NCI-H748 (cell line): ENCODE measurements at regions not wholly inside any gene's neighbourhood (a gene's known extent, or its start where the extent isn't known, plus 50 kb on each side); places are given as distances from the start of the nearest gene placed in this dataset.
A peak's percentile ranks its signal among the peaks of the same experiment; 100 is the strongest.

Experiments used
- DNase-seq: peaks from one replicate; lab custom pipeline; 2025; ENCODE audit not compliant: unreplicated experiment; lab: John Stamatoyannopoulos, UW

DNA sequence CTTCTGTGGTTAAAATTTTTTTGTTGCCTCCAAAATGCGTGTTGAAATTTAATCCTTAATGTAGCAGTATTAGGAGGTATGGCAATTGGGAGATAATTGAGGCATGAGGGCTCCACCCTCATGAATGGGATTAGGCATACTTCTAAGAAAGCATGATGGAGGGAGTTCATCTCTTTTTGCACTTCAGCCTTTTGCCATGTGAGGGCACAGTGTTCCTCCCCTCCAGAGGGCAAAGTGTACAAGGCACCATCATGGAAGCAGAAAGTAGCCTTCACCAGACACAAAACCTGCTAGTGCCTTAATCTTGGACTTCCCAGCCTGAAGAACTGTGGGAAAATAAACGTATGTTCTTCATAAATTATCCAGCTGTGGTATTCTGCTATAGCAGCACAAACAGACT is 429.5 kb downstream of the ZIC1 start:
- peak; percentile 2 for DNase-seq

DNA sequence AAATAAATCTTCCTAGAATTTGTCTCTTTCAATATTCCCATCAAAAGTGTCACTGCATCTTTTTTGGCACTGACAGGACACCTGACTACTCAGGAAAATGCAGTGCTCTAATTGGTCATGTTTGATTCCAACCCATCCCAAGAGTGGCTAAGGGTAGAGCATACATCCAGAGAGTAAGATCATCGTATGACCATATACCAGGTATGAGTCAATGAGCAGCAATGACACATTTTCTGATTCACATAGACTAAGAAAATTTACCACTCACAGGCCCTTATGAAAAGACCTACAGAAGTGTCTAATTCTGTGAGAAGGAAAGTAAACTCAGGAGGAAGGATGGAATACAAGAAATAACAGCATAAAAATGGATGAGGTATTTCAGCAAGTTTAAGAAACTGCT is 434.2 kb downstream of the ZIC1 start:
- no peak for DNase-seq

DNA sequence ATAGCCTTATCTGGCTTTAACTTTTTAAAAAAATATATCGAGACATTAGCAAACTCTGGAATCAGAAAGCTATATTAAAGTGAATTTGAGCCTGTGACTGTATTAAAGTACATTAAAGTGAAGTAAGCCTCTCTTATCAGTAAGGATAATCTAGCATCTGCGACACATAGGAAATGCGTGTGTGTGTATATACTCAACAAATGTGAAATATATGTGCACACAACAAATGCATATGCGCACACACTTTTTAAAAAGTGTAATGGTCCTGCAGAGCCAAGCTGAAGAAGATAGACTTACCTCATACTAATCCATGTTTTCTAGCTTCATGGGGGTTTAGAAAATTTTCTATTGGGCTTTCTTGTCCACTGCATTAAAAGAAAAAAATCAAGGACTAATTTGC is 437.1 kb downstream of the ZIC1 start:
- DNase-seq = no peak

DNA sequence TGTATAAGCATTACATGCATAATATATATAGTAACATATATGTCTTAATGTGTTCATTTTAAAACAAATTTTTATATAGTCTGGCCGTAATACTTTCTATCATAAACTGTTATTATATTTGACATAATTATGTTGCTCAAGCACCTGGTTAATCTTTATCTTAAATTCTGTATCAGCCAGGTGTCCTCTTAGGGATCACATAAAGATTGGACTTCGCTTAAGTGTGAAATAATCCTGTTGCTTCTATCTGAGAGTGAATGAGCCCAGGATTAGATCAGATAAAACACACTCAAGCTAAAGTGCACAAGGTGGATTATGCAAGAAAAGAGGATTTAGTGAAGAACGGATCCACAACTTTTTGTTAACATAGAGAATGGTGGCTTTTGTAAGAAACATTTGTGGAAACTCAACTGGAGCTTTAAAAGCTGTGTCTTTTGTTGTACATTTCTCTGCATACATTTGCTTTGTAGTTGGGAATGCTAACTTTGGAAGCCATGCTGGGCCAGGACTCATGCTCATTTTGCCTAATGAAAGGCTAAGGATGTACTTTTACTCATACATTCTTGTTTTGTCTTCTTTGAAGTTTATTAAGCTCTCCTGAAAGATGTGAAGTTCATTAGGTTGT is 437.8 kb downstream of the ZIC1 start:
- no peak for DNase-seq

DNA sequence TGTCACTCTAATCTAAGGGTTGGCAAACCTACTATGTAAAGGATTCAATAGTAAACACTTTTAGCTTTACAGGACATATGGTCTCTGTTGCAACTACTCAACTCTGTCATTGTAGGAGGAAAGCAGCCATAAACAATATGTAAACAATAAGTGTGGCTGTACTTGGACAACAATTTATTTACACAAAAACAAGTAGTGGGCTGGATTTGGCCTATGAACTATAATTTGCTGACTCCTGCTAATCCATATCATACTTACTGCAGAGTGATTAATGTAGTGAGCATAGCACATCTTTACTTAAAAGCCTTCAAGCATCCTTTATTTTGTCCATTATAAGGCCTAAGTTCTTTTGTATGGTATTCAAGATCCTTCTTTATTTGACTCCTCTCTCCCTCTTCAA is 441.9 kb downstream of the ZIC1 start:
- no peak for DNase-seq

DNA sequence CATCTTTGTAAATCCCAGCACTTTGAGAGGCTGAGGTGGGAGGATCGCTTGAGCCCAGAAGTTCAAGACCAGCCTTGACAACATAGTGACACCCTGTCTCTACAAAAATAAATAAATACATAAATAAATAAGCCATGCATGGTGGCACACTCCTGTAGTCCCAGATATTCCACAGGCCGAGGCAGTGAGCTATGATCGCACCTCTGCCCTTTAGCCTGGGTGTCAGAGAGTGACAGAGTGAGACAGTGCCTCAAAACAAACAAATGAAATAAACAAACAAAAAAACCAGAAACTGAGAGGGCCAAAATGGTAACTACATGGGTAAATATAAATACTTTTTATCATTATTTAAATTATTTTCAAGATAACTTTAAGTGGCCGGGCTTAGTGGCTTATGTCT is 445.4 kb downstream of the ZIC1 start:
- DNase-seq = no peak

DNA sequence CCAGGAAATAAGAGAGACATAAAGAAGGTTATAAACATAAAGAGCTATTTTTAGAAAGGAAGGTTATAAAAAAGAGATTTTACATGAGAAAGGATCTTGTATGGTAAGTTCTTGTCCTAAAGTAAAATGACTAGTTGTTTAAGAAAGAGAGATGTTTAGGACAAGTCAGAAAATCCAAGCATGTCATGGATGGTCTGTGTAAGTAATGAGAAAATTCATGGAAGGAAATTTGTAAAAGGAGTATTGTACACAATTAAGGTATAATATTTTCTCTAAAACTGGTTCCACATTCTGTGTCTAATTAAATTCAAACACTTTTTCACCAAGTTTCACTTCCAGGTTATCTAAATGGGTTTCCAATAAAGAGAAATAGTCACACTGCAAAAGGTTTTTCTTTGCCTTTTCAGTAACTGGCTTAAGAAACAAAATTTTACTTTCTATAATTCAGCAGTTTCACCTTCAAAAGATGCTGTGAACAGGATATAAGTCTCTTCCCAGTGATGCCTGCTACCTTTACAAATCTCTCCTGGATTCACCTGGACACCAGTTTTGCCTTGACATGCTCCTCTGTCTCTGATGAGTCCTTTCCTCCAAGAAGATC is 455.7 kb downstream of the ZIC1 start:
- no peak for DNase-seq

DNA sequence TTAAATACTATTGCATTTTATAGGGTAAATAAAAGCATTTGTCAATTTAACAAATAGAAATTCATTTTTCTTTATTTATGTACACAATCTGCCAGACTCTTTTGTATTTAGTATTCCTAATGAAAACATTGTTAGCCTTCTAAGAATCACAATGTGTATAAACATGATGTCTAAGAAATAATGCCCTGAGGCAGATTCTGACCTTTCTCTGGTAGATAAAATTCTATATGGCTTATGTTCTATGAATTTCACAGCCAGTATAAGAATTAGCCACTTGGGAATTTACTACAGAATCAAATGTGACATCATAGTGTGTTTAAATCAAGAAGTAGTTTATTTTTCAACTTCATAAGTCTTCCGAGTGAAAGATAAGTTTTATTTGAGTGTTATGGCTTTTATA is 457.4 kb downstream of the ZIC1 start:
- no peak for DNase-seq

DNA sequence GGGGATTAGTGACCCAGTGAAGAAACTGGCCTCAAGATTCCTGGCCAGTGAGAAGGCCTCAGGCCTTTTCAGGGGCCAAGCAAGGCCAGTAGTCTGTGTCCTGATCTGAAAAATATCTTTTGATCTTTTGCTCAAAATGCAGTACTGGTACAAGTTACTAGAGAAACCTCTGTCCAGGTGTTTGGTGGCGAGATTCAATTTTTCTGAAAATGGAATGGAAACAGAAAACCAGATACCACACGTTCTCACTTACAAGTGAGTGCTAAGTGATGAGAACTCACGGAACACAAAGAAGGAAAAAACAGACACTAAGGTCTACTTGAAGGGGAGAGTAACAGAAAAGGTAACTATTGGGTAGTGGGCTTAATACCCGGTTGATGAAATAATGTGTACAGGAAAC is 463.4 kb downstream of the ZIC1 start:
- DNase-seq = no peak

DNA sequence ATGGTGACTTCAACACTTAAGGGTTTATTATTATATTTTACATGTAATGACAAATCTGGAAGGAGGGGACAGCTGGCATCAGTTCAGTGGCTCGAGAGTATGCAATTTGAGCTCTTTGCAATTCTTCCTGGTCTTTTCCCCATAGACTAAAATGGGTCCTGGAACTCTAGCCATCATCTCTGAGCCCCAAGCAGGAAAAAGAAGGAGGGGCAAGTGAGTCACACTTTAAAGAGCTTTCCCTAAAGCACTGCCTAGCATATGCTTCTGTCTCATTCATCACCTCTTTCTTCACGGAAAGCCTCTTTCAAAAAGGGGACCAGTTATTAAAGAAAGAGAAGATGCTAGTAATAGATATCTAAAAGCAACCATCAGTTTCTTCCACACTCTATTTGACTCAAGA is 466.3 kb downstream of the ZIC1 start:
- no peak for DNase-seq

DNA sequence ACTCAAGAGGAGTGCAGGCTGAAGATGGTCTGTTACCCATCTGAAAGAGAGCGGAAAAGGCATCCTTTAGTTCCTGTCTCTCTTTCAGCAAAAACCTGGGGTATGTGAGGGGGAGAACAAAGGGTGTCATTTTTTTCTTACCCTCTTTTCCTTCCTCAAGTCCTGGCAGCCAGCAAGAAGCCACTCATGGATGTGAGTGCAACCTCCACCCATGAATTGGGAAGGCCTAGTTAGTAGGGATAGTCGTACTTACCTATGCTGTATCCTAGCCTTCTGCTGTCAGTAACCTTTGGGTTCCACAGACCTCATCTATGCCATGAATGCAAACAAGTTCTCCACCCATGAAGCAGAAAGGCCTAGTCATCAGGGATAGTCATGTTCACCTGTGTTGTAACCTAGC is 472.8 kb downstream of the ZIC1 start:
- DNase-seq = no peak

DNA sequence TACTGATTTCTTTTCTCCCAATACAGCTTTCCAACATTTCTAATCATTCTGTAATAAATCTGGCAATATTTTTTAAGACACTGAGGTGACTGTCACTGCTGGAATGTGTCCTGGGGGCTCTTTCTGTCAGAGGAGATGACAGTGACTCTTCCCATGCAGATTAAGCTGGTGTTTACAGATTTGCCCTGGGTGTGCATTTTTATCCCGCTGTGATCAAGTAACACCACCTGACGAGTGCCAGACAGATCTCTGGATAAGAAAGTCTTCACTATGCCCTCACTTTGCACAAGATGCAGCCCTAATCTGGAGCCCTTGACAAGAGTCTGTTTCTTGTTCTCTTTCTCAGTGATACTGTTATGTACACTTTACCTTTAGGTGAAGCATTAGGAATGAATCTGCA is 477.7 kb downstream of the ZIC1 start:
- DNase-seq = no peak

DNA sequence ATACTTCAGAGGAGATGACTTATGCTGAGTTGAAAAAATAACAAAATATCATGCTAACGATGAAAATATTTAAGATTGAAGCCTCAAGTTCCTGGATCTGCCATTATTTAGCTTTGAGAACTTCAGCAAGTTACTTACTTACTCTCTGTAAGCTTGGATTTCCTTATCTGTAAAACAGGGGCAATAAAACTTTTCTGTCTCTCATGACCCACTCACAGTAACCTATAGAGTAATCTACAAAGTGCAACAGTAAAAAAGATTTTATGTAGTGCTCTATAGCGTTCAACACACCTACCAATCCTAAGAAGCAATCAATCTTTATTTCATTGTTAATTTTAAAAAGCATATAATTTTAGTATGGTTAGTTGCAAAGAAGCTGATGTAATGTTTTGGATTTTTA is 478.6 kb downstream of the ZIC1 start:
- no peak for DNase-seq

DNA sequence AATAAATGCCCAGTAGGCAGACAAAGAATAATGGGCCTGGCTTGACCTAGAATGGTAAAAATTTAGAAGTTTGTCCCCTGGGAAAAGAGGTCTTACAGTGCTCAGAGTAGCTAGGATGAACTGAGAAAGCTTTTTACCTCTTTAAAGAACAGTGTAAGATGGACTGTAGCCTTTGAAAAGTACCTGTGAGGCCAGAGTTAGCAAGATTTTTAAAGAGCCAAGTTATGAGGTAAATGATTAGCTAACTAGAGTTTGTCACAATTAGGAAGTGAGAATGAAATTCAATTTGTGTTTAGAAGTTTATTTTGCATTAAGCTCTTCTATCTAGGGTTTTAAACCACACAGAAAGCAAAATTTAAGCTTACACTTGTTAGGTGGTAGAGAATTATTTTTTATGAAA is 480.9 kb downstream of the ZIC1 start:
- no peak for DNase-seq

DNA sequence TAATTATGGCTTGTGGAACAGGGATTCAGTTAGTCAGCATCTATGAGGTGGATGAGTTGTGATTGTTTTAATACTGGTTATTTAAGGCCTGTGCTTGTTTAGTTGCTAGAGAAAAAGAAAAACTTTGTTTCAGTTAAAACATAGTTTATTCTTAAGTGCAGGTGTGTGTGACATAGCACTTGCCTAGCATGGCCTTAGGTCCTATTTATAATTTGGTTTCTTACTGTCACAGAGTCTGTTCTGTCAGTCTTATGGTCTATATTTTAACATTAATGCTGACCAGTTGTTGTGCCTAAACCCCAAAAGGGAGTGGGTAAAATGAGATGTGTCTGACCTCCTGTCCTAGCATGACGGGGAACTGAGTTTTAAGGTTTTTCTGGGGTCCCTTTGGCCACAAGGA is 486.3 kb downstream of the ZIC1 start:
- DNase-seq = no peak

DNA sequence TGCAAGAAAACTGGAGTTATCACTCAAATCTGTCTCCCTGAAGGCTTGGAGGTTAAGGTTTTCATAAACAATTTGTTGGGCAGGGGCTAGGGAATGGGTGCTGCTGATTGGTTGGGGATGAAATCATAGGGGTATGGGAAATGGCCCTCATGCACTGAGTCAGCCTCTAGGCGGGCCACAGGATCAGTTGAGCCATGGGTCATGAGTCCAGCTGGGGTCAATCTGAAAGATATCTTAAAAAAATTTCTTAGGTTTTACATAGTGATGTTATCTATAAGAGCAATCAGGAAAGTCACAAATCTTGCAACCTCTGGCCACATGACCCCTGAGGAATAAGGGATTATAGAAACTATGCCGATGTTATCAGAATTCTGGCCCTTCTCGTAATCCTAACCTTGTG is 491.7 kb downstream of the ZIC1 start:
- DNase-seq = no peak

DNA sequence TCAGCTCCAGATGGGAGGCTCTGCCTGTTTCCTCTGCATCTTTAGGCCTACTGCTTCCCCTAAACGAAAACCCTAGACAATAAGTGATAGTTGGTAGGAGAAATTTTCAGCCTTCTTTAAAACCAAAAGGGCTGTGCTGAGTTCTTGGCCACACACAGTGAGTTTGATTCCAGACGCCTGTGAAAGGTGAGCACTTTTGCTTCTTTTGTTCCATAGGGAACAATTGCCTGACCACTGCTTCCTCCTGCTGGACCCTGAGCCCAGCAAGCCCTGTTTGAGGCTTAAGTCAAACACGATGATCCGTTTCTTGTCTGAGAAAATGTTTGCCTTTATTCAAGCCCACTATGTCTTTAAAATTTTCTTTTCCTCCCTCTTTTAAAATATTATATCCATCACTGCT is 493.9 kb downstream of the ZIC1 start:
- DNase-seq = peak; percentile 6

DNA sequence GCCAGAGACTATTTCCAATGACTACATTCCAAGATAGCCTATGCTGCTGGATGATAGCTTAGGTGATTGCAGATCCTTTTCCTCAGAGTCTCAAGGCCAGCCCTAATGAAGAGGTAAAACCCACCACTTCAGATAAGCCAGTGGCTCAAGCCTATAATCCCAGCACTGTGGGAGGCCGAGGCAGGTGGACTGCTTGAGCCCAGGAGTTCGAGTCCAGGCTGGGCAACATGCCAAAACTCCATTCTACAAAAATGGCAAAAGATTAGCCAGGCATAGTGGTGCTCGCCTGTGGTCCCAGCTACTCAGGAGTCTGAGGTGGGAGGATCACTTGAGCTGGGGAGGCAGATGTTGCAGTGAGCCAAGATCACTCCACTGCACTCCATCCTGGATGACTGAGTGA is 495.3 kb downstream of the ZIC1 start:
- DNase-seq = no peak

DNA sequence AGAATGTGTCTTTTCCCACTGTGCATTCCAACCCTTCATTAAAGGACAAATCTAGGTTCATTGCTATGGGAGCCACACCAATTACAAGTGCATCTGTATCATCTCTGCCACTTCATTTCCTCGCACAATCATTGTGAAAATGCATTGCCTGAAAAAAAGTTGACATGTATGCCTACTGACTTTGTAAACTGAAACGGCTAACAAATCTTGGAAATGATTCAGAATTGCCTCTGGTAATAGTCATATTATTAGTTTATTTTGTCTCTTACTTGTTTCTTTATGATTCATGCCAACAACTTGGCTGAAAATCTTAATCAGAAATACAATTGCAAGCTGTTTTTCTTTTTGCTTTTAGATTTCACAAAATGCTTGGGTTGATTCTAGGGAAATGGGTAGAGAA is 497.1 kb downstream of the ZIC1 start:
- no peak for DNase-seq

DNA sequence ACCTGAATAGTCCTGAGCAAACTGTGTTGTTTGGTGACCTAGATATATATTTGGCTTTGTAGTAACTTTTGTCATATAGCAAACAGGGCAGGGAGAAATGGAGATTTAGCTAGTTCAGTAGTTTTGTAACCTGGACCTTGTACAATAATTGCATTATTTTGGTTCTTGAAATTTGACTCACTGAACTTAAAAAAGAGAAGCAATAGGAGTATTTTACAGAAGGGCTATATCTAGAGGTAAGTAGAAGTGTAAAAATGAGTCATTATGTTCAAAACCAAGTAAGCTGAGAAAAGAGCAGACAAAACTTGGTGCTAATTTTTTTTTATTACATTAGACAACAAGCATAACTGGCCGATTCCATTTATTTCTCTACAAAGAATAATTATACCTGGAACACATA is 505.4 kb downstream of the ZIC1 start:
- no peak for DNase-seq

DNA sequence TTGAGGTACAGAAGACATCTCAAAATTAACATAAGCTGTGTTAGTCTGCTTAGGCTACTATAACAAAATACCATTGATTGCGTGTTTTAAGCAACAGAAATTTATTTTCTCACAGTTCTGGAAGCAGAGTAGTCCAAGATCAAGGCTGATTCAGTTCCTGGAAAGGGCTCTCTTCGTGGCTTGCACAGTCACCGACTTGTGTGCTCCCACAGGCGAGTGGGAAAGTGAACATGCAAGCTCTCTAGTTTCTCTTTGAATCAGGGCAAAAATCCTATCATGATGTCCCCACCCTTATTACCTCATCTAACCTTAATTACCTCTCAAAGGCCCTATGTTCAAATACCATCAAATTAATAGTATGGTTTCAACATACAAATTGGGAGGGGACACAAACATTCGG is 505.9 kb downstream of the ZIC1 start:
- peak; percentile 32 for DNase-seq

DNA sequence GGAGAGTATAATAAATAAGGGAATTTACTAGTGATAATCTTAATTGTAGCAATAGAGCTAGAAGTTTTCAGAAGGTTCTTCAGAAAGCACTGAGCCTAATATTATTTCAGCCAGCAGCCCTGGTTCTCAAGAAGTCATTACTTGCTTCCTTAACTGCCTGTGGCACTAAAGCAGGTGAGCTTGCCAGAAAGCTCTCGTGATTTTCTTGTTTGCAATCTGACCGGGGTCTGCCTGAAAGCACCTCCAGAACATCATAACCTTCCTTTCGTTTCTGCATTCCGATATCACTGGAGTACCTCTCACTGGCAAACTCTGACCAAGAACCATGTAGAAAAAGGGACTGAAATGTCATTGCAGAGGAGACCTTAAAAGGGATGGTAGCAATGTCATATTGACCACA is 510.3 kb downstream of the ZIC1 start:
- no peak for DNase-seq

DNA sequence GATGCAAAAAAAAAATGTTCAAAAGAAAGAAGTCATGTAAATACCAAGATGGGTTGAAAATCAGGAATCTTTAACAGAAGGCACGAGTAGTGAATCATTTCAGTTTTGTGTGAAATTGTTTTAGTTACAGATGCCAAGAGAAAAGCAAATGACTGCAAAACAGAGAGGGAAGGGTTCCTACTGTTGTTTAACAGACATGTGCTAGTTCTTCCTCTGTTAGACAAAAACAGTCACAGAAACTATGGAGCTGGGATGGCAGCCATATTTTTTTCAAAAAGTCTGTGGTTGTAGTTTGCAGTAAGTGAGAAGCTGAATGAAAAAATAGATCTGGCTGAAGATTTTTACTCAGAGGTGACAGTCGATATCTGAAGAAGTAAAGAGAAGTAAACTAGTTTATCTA is 511.9 kb downstream of the ZIC1 start:
- DNase-seq = no peak
